ENCODE measurements at regions not wholly inside any gene's neighbourhood (a gene's known extent, or its start where the extent isn't known, plus 50 kb on each side); places are given as distances from the start of the nearest gene placed in this dataset.

DNA sequence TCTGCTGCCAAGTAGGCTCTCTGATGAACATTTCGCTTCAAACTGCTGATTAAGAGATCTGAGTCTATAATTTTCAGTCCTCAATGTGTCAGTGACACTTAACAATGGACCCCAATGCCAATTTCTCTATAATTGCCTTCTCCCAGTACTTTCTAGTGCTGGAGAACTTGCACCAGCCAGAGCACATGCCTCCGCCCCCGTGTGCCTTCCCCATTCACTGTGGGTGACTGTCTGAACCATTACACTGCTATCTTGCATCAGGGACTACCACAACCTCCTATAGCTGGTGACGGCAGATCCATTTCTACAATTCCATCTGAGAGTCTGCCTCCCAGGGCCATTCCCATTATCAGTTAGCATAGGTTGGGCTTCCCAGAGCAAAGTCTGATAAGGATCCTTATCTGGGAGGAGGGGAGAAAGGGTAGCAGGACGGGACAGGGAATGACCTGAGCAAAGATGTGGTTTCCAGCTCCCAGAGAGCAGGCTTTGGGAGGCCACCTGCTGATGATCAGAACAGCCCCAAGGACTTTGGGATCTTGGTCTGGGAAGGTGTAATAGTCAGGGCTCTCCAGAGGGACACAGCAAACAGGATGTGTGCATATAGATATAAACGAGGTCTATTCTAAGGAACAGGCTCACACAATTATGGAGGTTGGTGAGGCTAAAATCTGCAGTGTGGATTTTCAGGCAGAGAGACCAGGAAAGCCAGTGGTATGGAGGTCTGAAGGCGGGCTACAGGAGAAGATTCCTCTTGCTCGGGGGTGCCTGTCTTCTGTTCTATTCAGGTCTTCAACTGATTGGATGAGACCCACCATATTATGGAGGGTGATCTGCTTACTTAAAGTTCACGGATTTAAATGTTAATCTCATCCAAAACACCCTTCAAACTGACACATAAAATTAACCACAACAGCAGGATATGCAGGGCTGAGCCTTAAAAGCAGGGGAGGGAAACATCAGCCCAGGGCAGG lies 238.2 kb downstream of the PTPRU start:
- DNase-seq = no peak

- no peak for DNase-seq
These were observed 237.0 kb downstream of the PTPRU start for GRCh38 chr1:29473161-29473855.

DNA sequence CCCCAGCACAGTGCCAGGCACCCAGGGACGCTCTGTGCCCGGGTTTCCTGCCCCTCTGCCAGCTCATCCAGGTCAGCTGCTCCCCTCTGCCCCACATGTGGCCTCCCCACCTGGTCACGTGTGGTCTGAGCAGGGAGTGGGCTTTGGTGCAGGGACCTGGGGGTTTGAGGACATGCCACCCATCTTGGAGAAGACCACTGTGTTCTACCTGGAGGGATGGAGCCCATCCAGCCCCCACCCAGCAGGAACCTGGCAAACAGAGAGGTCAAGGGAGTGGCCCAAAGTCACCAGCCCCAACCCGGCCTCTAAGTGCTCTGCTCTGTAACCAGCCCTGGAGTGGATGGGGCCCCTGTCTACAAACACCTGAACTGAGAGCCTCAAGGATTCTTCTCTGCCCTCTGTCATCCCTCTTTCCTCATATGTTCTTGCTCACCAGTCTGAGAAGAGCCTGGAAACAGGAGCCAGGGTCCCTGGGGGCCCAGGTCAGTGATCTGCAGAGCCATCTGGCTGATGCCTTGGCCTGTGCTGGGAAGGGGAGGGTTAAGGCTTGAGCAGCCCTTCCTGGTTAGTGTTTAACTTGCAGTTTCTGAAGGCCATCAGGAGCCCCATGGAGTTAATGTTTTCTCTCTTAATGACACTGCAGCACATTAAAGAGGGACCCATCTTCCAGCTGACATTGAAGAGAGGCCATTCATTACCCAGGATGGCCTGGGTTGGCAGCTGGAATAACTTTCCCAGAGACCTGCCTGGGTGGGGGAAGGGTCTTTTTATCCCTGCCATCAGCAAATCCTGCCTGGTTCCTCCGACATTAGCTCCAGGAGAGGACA lies 235.4 kb downstream of the PTPRU start:
- no peak for DNase-seq

DNA sequence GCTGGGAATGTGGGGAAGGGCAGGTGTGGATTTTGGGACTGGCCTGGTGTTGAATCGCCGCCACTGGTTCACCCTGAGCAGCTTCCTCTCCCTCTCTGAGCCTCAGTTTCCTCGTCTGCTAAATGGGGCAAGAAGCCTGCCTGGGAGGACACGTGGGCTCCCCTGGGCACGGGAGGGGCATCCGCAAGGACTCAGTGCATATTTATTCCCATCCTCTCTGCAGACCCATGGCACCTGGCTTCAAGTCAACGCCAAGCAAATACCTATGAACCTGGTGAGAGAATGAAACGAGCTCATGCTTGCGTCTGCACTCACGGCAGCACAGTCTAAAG lies 234.4 kb downstream of the PTPRU start:
- no peak for DNase-seq

- DNase-seq = no peak
These were observed 233.9 kb downstream of the PTPRU start for GRCh38 chr1:29470087-29470787.

GRCh38 chr1:29469457-29469856 lies 233.1 kb downstream of the PTPRU start:
- DNase-seq = no peak

DNA sequence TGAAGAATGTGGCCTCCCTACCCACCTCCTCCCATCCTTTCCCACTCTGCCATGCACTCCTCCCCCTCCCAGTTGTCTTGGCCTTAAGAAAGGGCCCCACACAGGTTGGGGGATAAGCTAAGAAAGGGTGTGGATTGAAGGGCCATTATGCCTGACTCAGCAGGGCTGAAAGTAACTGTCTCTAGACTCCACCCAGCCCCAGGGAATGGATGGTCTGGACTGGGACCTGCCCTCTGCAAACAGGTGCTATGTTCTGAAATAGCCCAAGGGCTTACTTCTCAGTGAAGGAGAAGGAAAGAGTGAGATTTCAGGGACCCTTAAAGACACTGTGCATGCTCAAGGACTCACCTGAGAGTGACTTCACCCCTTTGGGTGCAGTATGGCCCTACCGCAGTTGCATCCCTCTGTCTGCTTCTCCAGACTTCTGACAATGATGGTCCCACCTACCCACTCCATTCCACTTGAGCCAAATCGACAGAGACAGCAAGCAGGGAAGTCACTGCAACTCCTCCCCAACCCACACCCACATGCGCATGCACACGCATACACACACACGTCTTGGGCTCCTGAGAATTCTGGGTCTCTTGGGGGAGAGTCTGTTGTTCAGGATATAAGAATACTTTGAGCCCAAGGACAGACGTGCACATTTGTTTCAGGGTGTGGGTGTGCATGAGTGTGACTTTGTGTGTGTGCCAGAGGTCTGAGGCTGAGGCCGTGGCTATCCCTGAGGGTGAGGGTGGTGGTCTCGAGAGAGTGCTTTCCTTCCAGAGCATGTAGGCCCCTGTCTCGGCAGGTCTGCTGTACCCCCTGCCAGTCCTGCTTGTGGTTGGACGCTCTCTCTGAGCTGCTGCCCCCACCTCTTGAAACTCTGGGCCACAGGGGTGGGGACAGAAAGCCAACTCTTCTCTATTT lies 231.9 kb downstream of the PTPRU start:
- no peak for DNase-seq

DNA sequence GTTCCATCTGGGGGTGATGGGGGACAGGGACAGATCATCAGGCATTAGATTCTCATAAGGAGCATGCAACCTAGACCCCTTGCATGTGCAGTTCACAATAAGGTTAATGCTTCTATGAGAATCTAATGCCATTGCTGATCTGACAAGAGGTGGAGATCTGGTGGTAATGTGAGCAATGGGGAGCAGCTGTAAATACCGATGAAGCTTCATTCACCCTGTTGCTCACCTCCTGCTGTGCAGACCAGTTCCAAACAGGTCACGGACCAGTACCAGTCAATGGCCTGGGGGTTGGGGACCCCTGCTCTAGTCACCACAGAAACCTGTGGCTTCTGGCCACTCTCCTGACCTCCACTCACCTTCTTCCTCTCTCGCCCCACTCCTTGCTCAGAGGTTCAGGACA lies 229.9 kb downstream of the PTPRU start:
- no peak for DNase-seq

- DNase-seq = no peak
These were observed 229.4 kb downstream of the PTPRU start for GRCh38 chr1:29465755-29466154.

DNA sequence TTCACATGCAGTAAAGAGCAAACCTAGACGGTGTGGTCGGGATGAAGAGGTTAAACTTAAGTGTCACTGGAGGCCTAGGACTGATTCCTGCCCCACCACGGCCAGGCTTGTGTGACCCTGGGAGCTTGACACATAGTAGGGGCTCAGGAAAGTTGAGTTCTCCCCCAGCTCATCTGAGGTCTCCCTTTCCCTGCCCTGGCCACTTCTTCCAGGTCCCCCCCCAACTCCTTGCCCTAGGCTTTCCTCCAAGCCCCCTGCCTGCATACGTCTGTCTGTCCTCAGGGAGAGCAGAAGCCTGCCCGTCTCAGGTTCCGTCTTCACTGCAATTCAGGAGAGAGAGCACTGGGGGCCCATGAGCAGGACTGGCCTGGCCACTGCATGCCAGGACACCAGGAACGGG lies 225.8 kb downstream of the PTPRU start:
- no peak for DNase-seq

- no peak for DNase-seq
These were observed 224.9 kb downstream of the PTPRU start for GRCh38 chr1:29461115-29461739.

- no peak for DNase-seq
These were observed 224.4 kb downstream of the PTPRU start for GRCh38 chr1:29460694-29461093.

DNA sequence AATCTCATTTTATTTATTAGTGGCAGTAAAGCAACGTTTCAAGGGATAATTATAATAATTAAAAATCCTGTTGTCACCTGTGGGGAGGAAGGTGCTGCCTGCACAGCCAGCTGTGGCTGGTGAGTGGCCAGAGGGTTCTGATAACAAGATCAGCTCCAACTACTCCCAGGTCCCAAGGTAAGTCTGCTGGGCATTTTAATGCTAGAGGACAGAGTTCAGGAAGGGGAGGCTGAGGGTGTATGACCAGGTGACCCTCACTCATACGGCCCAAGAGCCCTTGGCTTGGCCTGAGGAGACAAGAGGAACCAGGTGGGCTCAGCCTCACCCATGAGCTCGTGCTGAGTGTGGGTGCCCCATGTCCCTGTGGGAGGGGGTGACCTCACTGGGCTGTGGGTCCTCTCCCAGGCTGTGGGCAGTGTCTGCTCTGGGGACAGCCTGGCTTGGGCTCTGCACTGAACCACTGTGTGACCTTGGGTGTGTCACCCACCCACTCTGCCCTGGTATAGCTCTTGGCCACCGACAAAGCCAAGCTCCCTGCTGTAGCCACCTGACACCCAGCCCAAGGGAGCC lies 223.8 kb downstream of the PTPRU start:
- DNase-seq = no peak

- DNase-seq = no peak
These were observed 223.3 kb downstream of the PTPRU start for GRCh38 chr1:29459620-29459945.

GRCh38 chr1:29458737-29459619 lies 222.7 kb downstream of the PTPRU start:
- no peak for DNase-seq

GRCh38 chr1:29457496-29458368 lies 221.4 kb downstream of the PTPRU start:
- DNase-seq = no peak

DNA sequence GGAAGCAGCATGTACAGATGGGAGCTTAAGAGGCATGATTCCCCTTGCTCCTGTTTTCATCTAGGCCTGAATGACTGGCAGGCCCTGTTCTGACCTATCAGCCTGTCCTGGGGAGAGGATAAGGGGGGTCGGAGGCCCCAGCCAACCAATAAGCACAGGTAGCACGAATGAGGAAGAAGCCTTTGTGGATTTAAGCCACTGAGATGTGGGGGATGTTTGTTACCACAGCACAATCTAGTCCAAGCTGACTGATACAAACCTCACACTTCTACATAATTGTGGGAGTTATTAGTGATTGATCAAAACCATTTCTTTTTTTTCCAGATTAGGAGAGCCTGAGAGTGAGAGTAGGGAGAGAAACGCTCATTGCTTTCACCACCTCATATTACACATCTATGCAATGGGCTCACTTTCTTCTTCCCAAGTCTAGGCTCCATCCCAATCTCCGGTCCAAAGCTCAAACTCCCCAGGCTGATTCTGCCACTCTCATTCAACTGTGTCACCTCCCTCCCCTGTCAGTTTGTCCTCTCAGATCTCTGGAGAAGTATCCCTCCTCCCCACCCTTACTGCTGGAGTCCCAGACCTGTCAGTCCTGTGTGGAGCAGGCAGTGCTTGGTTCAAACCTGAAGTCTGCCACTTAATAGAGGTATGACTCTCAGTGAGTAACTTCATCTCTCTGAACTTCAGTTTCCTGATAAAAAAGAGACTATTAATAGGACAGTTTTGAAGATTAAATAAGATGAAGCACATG lies 220.5 kb downstream of the PTPRU start:
- no peak for DNase-seq

GRCh38 chr1:29455781-29456180 lies 219.5 kb downstream of the PTPRU start:
- no peak for DNase-seq
